IMR-90 (cell line): ENCODE measurements at regions not wholly inside any gene's neighbourhood (a gene's known extent, or its start where the extent isn't known, plus 50 kb on each side); places are given as distances from the start of the nearest gene placed in this dataset.

Experiments
- ATAC-seq: fragments of 200-7000 bp; cut with Tn5 transposase; 2 replicates; pipeline ENCODE4 v1.9.1; 2020; ENCODE audit warnings: low read depth, mild to moderate bottlenecking, moderate library complexity
- BruUV-seq: library from RNA; stranded (reverse); fragments of 400-500 nt; replicated peaks from 2 replicates; lab custom pipeline; 2021; lab: Mats Ljungman, UMichigan
- CTCF ChIA-PET: fragments of 300-600 bp; formaldehyde crosslinking; extraction: SDS; loops from one replicate; lab custom pipeline; 2021; ENCODE audit warnings: antibody characterized with exemption; lab: Yijun Ruan, JAX
- POLR2A ChIA-PET: fragments of 300-600 bp; sonication (Branson Sonifier 250); formaldehyde crosslinking; loops from one replicate; lab custom pipeline; 2022; ENCODE audit warnings: antibody characterized with exemption; ENCODE audit not compliant: unreplicated experiment; lab: Charles Lee
- DNase-seq: peaks from one replicate; pipeline ENCODE4 v3.0.0; 2013
- H2AFZ ChIP-seq: replicated peaks from 2 replicates; pipeline ENCODE3; 2013; ENCODE audit warnings: low read length, mild to moderate bottlenecking; ENCODE audit not compliant: poor library complexity
- H2AK5ac ChIP-seq: 2 replicates; pipeline ENCODE4 v1.6.1; 2013; ENCODE audit warnings: low read depth, low read length, inconsistent platforms
- H2AK9ac ChIP-seq: replicated peaks from 2 replicates; pipeline ENCODE3; 2013; ENCODE audit warnings: mild to moderate bottlenecking, low read depth, low read length, moderate library complexity; ENCODE audit not compliant: poor library complexity
- H2BK120ac ChIP-seq: 2 replicates; pipeline ENCODE4 v1.6.1; 2013; ENCODE audit warnings: low read depth, low read length, inconsistent platforms
- H2BK15ac ChIP-seq: 3 replicates; pipeline ENCODE4 v1.6.1; 2013; ENCODE audit warnings: low read depth, low read length, inconsistent platforms
- H2BK20ac ChIP-seq: 2 replicates; pipeline ENCODE4 v1.6.1; 2013; ENCODE audit warnings: low read depth, mild to moderate bottlenecking, inconsistent platforms, low read length, moderate library complexity
- H2BK5ac ChIP-seq: 2 replicates; pipeline ENCODE4 v1.6.1; 2013; ENCODE audit warnings: mild to moderate bottlenecking, low read depth, low read length, inconsistent platforms; ENCODE audit not compliant: poor library complexity, severe bottlenecking
- H3K14ac ChIP-seq: replicated peaks from 2 replicates; pipeline ENCODE4 v1.6.1; 2013; ENCODE audit warnings: low read depth, low read length, inconsistent platforms
- H3K18ac ChIP-seq: 2 replicates; pipeline ENCODE4 v1.6.1; 2013; ENCODE audit warnings: low read depth, low read length, control low read depth
- H3K23ac ChIP-seq: 2 replicates; pipeline ENCODE4 v1.6.1; 2013; ENCODE audit warnings: low read depth, low read length, inconsistent platforms
- H3K27ac ChIP-seq: 2 replicates; pipeline ENCODE4 v1.5.1; 2013; ENCODE audit warnings: mild to moderate bottlenecking, control low read depth, low read length; ENCODE audit not compliant: insufficient read depth
- H3K27me3 ChIP-seq: 2 replicates; pipeline ENCODE4 v1.6.1; 2013; ENCODE audit warnings: low read length; ENCODE audit not compliant: control insufficient read depth, insufficient read depth
- H3K36me3 ChIP-seq: 2 replicates; pipeline ENCODE4 v1.6.1; 2013; ENCODE audit warnings: low read length, mixed read lengths; ENCODE audit not compliant: control insufficient read depth, insufficient read depth
- H3K4ac ChIP-seq: 2 replicates; pipeline ENCODE4 v1.6.1; 2013; ENCODE audit warnings: low read depth, low read length, inconsistent platforms
- H3K4me1 ChIP-seq: 2 replicates; pipeline ENCODE4 v1.6.1; 2013; ENCODE audit warnings: low read length, mixed read lengths; ENCODE audit not compliant: control insufficient read depth, insufficient read depth
- H3K4me2 ChIP-seq: 2 replicates; pipeline ENCODE4 v1.6.1; 2013; ENCODE audit warnings: low read depth, mild to moderate bottlenecking, control low read depth, low read length, moderate library complexity
- H3K4me3 ChIP-seq: 2 replicates; pipeline ENCODE4 v1.5.1; 2013; ENCODE audit warnings: low read depth, mild to moderate bottlenecking, control low read depth, low read length, moderate library complexity; ENCODE audit not compliant: insufficient read depth
- H3K56ac ChIP-seq: 2 replicates; pipeline ENCODE4 v1.6.1; 2013; ENCODE audit warnings: low read length, inconsistent platforms; ENCODE audit not compliant: insufficient read depth; ENCODE audit errors: extremely low read depth
- H3K79me1 ChIP-seq, 2 experiments: 2 replicates each; pipeline ENCODE4 v1.6.1; 2013; ENCODE audit warnings: low read length in 2 of 2, inconsistent platforms in 1 of 2, low read depth in 1 of 2
- H3K9ac ChIP-seq: 2 replicates; pipeline ENCODE4 v1.6.1; 2013; ENCODE audit warnings: low read depth, low read length, control low read depth
- H3K9me1 ChIP-seq: 2 replicates; pipeline ENCODE4 v1.6.1; 2013; ENCODE audit warnings: low read length, inconsistent platforms; ENCODE audit not compliant: insufficient read depth
- H3K9me3 ChIP-seq: 2 replicates; pipeline ENCODE4 v1.6.1; 2013; ENCODE audit warnings: low read length; ENCODE audit not compliant: control insufficient read depth, insufficient read depth
- H4K20me1 ChIP-seq: 2 replicates; pipeline ENCODE4 v1.6.1; 2013; ENCODE audit warnings: low read length, inconsistent platforms; ENCODE audit not compliant: insufficient read depth
- H4K5ac ChIP-seq: 2 replicates; pipeline ENCODE4 v1.6.1; 2013; ENCODE audit warnings: mild to moderate bottlenecking, low read depth, low read length, control low read depth
- H4K8ac ChIP-seq, 2 experiments: 2 replicates each; pipeline ENCODE4 v1.6.1; 2013; ENCODE audit warnings: low read depth in 2 of 2, low read length in 2 of 2, control low read depth in 1 of 2, inconsistent platforms in 1 of 2
- H4K91ac ChIP-seq: 2 replicates; pipeline ENCODE4 v1.6.1; 2013; ENCODE audit warnings: low read depth, low read length, inconsistent platforms; ENCODE audit not compliant: insufficient read depth
- CEBPB ChIP-seq: IDR thresholded peaks from 2 replicates; pipeline ENCODE4 v1.6.1; 2012; ENCODE audit warnings: low read depth, low read length, improper control_type of control experiment
- FOS ChIP-seq: fragments of 150-350 bp; IDR thresholded peaks from 2 replicates; pipeline ENCODE4 v1.6.1; 2016; ENCODE audit warnings: low read depth, low read length
- SMC3 ChIP-seq: fragments of 150-350 bp; IDR thresholded peaks from 2 replicates; pipeline ENCODE4 v1.6.1; 2016; ENCODE audit warnings: low read depth, mild to moderate bottlenecking, antibody characterized with exemption, low read length, moderate library complexity
- WGBS, 2 experiments: methylation state at CpG; one replicate each; pipeline versions ENCODE4 v1.1.5 to v1.1.7; 2013; ENCODE audit warnings: missing lambda C conversion rate in 2 of 2; ENCODE audit not compliant: insufficient read length in 1 of 2; ENCODE audit errors: extremely low coverage in 2 of 2; 5-methylcytosine and 5-hydroxymethylcytosine counted together
- dilution Hi-C: fragments of 300-500 bp; cut with HindIII; formaldehyde crosslinking; loops from one replicate; pipeline ENCODE4 v1.14.3; 2018; ENCODE audit warnings: low sequenced_read_pairs; ENCODE audit not compliant: unreplicated experiment
- in situ Hi-C: fragments of 300-500 bp; cut with MboI; formaldehyde crosslinking; loops from 3 replicates; pipeline ENCODE4 v1.14.3; 2019; ENCODE audit warnings: low sequenced_read_pairs, inconsistent platforms, mixed read lengths
- intact Hi-C: fragments of 100-400 bp; cut with micrococcal nuclease; formaldehyde crosslinking; loops from 2 replicates; pipeline ENCODE4 v1.10.0; 2022

- Histone ChIP-seq H3K9me3 (peaks cover 5% of the 10 kb centered on the region; the same call in 1 of the 2 replicates), H4K8ac (no peak overlapping the region), H3K56ac (no peak overlapping the region), H3K9ac (no peak overlapping the region), H3K27ac (no peak overlapping the region), H2BK5ac (peak overlapping the region; percentile 5), H2BK20ac (no peak overlapping the region), H4K91ac (no peak overlapping the region), H3K27me3 (no peaks in the 10 kb centered on the region), H3K4me3 (no peak overlapping the region), H4K20me1 (no peaks in the 10 kb centered on the region), H3K18ac (peak overlapping the region; percentile 94; the same call in 1 of the 2 replicates), H4K5ac (no peak overlapping the region; the same call in 1 of the 2 replicates), H3K79me1 (no peaks in the 10 kb centered on the region), H2AK9ac (no peak overlapping the region), H3K9me1 (no peaks in the 10 kb centered on the region), H3K4me1 (peaks cover 2% of the 10 kb centered on the region; the same call in 1 of the 2 replicates), H2AFZ (no peak overlapping the region), H3K36me3 (no peaks in the 10 kb centered on the region), H3K23ac (no peak overlapping the region), H2AK5ac (no peak overlapping the region), H3K4me2 (peak overlapping the region; percentile 67; the same call in 1 of the 2 replicates), H3K14ac (no peak overlapping the region), H2BK120ac (no peak overlapping the region), H3K4ac (no peak overlapping the region), H2BK15ac (no peak overlapping the region)
- WGBS, 2 experiments: no CpG with 5 or more reads among the region's 2 CpGs
- no TSS peak for BruUV-seq
- CTCF ChIA-PET: no interaction called here
- POLR2A ChIA-PET: no interaction called here
- dilution Hi-C loops: no loop called here
- in situ Hi-C loops: no loop called here
- peak; percentile 68 for ATAC-seq
- DNase-seq: peak; percentile 82
- intact Hi-C loops: no loop called here
- peak; percentile 91 for TF ChIP-seq CEBPB
- no peak for TF ChIP-seq SMC3
- TF ChIP-seq FOS: peak; percentile 47; the same call in 1 of the 2 replicates
These were observed 93.3 kb upstream of the ADAMTS5 start for GRCh38 chr21:27060190-27060589.
